ENCODE measurements at regions not wholly inside any gene's neighbourhood (a gene's known extent, or its start where the extent isn't known, plus 50 kb on each side); places are given as distances from the start of the nearest gene placed in this dataset.
"Not testable (repeated sequence)": the region's sequence is repeated elsewhere in the genome, so short reads cannot be mapped to it uniquely, and the experiment has no call there.

GRCh38 chr2:8371653-8372052, 310.2 kb upstream of the ID2 start:
- no peak for DNase-seq

- no peak for DNase-seq
Measured at GRCh38 chr2:8374782-8375181, 307.1 kb upstream of the ID2 start.

- peak; percentile 20 for DNase-seq
Measured at GRCh38 chr2:8376603-8377410, 305.0 kb upstream of the ID2 start.

- DNase-seq = peak; percentile 54
Measured at GRCh38 chr2:8378016-8378810, 303.6 kb upstream of the ID2 start.

- no peak for DNase-seq
Measured at GRCh38 chr2:8379128-8379527, 302.7 kb upstream of the ID2 start.

- DNase-seq = no peak
Measured at GRCh38 chr2:8379549-8379948, 302.3 kb upstream of the ID2 start.

GRCh38 chr2:8380026-8380425, 301.8 kb upstream of the ID2 start:
- no peak for DNase-seq

GRCh38 chr2:8380566-8380965, 301.3 kb upstream of the ID2 start:
- DNase-seq = no peak

GRCh38 chr2:8382485-8382884, 299.4 kb upstream of the ID2 start:
- no peak for DNase-seq

- DNase-seq = not testable (repeated sequence)
Measured at GRCh38 chr2:8386748-8387147, 295.1 kb upstream of the ID2 start.

GRCh38 chr2:8388781-8389180, 293.1 kb upstream of the ID2 start:
- no peak for DNase-seq

GRCh38 chr2:8389431-8390108, 292.3 kb upstream of the ID2 start:
- no peak for DNase-seq

GRCh38 chr2:8391126-8391525, 290.7 kb upstream of the ID2 start:
- DNase-seq = no peak

GRCh38 chr2:8391584-8391983, 290.3 kb upstream of the ID2 start:
- no peak for DNase-seq

GRCh38 chr2:8392098-8392866, 289.6 kb upstream of the ID2 start:
- DNase-seq = no peak

- DNase-seq = no peak
Measured at GRCh38 chr2:8393506-8393905, 288.4 kb upstream of the ID2 start.

GRCh38 chr2:8394131-8394530, 287.7 kb upstream of the ID2 start:
- no peak for DNase-seq

- DNase-seq = no peak
Measured at GRCh38 chr2:8394569-8395359, 287.1 kb upstream of the ID2 start.

- no peak for DNase-seq
Measured at GRCh38 chr2:8395718-8396117, 286.1 kb upstream of the ID2 start.

- DNase-seq = no peak
Measured at GRCh38 chr2:8398040-8398668, 283.7 kb upstream of the ID2 start.

- DNase-seq = no peak
Measured at GRCh38 chr2:8399731-8400130, 282.1 kb upstream of the ID2 start.

- DNase-seq = no peak
Measured at GRCh38 chr2:8400196-8400595, 281.7 kb upstream of the ID2 start.

Data from activated CD4-positive, alpha-beta T cell treated with anti-CD3 and anti-CD28 coated beads, Interleukin-2, amount 50 U/mL, for 16 hours (primary cell).